GM12873 (cell line): ENCODE measurements at regions not wholly inside any gene's neighbourhood (a gene's known extent, or its start where the extent isn't known, plus 50 kb on each side); places are given as distances from the start of the nearest gene placed in this dataset.

Experiments
- TF ChIP-seq, protein P1 (sequence below): IDR thresholded peaks from 2 replicates; pipeline ENCODE4 v1.5.1; 2012; ENCODE audit warnings: low read depth, mild to moderate bottlenecking, moderate library complexity, low read length, control low read depth; ENCODE audit not compliant: insufficient read depth; ENCODE audit errors: missing control alignments

GRCh38 chr6:170030821-170031471 lies 259.9 kb downstream of the DLL1 start:
- TF ChIP-seq, protein P1, sequence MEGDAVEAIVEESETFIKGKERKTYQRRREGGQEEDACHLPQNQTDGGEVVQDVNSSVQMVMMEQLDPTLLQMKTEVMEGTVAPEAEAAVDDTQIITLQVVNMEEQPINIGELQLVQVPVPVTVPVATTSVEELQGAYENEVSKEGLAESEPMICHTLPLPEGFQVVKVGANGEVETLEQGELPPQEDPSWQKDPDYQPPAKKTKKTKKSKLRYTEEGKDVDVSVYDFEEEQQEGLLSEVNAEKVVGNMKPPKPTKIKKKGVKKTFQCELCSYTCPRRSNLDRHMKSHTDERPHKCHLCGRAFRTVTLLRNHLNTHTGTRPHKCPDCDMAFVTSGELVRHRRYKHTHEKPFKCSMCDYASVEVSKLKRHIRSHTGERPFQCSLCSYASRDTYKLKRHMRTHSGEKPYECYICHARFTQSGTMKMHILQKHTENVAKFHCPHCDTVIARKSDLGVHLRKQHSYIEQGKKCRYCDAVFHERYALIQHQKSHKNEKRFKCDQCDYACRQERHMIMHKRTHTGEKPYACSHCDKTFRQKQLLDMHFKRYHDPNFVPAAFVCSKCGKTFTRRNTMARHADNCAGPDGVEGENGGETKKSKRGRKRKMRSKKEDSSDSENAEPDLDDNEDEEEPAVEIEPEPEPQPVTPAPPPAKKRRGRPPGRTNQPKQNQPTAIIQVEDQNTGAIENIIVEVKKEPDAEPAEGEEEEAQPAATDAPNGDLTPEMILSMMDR: no peak

- TF ChIP-seq, protein P1: no peak
These were observed 260.5 kb downstream of the DLL1 start for GRCh38 chr6:170030284-170030815.

DNA sequence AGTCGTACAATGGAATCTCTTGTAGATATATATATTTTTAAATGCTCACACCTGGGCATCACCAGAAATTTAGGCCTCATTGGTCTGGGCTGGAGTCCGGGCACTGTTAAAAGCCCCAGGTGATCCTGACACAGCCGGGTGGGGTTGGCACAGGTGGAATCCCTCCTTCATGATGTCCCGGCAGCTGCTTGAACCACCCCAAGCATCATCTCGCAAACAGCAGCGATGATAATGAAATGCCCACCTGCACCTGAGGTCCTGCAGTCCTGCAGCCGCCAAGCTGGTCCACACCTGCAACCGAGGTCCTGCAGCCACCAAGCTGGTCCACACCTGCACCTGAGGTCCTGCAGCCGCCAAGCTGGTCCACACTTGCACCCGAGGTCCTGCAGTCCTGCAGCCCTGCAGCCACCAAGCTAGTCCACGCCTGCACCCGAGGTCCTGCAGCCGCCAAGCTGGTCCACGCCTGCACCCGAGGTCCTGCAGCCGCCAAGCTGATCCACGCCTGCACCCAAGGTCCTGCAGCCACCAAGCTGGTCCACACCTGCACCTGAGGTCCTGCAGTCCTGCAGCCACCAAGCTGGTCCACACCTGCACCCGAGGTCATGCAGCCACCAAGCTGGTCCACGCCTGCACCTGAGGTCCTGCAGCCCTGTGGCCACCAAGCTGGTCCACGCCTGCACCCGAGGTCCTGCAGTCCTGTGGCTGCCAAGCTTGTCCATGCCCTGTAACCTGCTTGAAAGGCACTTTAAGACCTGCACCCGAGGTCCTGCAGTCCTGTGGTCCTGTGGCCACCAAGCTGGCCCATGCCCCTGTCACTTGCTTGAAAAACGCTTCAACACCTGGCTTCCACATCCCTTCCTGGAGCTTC lies 261.2 kb downstream of the DLL1 start:
- TF ChIP-seq, protein P1: no peak

DNA sequence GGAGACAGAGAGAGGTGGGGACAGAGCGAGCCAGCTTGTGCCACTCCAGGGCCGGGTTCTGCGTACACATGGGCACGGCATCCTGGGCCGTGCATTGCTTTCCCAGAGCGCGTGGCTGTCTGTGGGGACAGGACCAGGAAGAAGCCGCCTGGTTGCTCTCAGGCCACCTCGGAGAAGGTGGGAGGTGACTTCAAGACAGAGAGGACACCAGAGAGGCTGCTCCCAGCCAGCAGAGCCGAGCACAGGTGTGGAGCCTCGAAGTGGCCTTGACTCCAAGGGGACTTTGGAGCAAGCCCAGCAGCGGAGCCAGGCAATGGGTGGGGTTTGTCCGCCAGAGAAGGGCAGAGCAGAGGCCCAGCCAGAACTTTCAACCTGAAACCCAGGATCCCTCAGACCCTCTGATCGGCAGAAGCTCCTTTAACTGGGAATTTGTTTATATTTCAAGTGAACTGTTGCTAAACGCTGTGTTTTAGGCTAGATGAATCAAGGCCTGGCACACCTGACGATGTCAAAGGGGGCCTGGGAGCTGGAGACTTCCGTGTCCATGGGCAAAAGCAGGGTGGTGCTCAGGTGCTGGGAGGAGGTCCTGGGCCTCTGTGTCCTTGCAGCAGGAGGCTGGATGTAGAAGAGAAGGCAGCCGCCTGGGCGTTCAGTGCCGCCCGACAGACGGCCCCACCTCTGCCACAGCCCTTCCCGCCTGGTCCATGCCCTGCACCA lies 262.1 kb downstream of the DLL1 start:
- TF ChIP-seq, protein P1: no peak

- TF ChIP-seq, protein P1: no peak
These were observed 263.2 kb downstream of the DLL1 start for GRCh38 chr6:170027647-170028043.

- TF ChIP-seq, protein P1: no peak
These were observed 263.9 kb downstream of the DLL1 start for GRCh38 chr6:170026751-170027646.
